ENCODE measurements at regions not wholly inside any gene's neighbourhood (a gene's known extent, or its start where the extent isn't known, plus 50 kb on each side); places are given as distances from the start of the nearest gene placed in this dataset.

DNA sequence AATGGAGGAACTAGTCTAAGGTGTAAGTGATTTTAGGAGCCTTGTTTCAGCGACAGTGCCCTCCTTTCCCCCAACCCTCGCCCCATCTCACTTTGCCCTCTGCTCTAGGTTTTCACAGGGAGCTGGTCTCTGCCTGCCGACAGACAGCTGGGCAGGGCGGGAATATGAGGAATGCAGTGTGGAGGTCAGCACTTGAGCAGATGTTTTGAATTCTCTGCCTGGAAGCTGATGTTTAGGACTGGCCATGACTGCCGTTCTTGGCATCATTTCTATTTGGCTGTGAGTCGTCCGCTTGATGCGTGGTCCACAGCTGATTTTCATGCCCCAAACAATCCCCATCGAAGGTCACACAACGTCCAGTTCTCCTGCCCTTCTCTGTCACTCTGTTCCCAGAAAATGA, 55.1 kb upstream of the SIX3 start:
- peaks cover 0 to 12% (median 7%) of the 10 kb centered on the region in 4 experiments for H3K27me3 ChIP-seq (replicated peaks in 1 of 4; ENCODE audit: control extremely low read depth in 1 of 4, control insufficient read depth in 3 of 4, insufficient read depth in 4 of 4, low read length in 3 of 4)
- ChIA-PET CTCF (no interaction called here), POLR2A (no interaction called here)
- no peak overlapping the region for H2AFZ ChIP-seq (ENCODE audit: insufficient read depth, low read depth, low read length, poor library complexity, severe bottlenecking)
- Mint-ChIP-seq H3K4me3 (no peak overlapping the region), H3K4me1 (no peaks in the 10 kb centered on the region), H3K27ac (no peak overlapping the region), H3K27me3 (peaks cover 19% of the 10 kb centered on the region), H3K9me3 (ENCODE audit: insufficient read depth) (peaks cover 6% of the 10 kb centered on the region)
- TF ChIP-seq, protein P1, sequence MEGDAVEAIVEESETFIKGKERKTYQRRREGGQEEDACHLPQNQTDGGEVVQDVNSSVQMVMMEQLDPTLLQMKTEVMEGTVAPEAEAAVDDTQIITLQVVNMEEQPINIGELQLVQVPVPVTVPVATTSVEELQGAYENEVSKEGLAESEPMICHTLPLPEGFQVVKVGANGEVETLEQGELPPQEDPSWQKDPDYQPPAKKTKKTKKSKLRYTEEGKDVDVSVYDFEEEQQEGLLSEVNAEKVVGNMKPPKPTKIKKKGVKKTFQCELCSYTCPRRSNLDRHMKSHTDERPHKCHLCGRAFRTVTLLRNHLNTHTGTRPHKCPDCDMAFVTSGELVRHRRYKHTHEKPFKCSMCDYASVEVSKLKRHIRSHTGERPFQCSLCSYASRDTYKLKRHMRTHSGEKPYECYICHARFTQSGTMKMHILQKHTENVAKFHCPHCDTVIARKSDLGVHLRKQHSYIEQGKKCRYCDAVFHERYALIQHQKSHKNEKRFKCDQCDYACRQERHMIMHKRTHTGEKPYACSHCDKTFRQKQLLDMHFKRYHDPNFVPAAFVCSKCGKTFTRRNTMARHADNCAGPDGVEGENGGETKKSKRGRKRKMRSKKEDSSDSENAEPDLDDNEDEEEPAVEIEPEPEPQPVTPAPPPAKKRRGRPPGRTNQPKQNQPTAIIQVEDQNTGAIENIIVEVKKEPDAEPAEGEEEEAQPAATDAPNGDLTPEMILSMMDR (IDR thresholded peaks at IDR 0.05), result no peak
- no peak for TF ChIP-seq EZH2 (IDR thresholded peaks at IDR 0.05; ENCODE audit: borderline replicate concordance, insufficient read depth, low read depth, low read length, poor library complexity, severe bottlenecking)
- no peak overlapping the region for H3K4me2 ChIP-seq (replicated peaks; ENCODE audit: low read depth, low read length, poor library complexity, severe bottlenecking)
- no peak for ATAC-seq (ENCODE audit: low read depth)
- H3K4me1 ChIP-seq (ENCODE audit: control insufficient read depth in 2 of 2, insufficient read depth in 2 of 2, low read length in 2 of 2), result no peaks in the 10 kb centered on the region
- no peak overlapping the region for H3K9ac ChIP-seq (ENCODE audit: low read length)
- no peaks in the 10 kb centered on the region for H3K79me2 ChIP-seq (ENCODE audit: control insufficient read depth, insufficient read depth, low read length)
- no peaks in the 10 kb centered on the region for H4K20me1 ChIP-seq (ENCODE audit: control insufficient read depth, insufficient read depth, low read length, poor library complexity, severe bottlenecking)
- no peaks in the 10 kb centered on the region for H3K36me3 ChIP-seq (replicated peaks in 1 of 2; ENCODE audit: control extremely low read depth in 1 of 2, control insufficient read depth in 1 of 2, extremely low read depth in 1 of 2, insufficient read depth in 2 of 2, low read length in 1 of 2)
- H3K9me3 ChIP-seq (ENCODE audit: control extremely low read depth in 1 of 3, control insufficient read depth in 2 of 3, insufficient read depth in 1 of 3, low read length in 2 of 3), result peaks cover 0 to 7% (median 6%) of the 10 kb centered on the region in 3 donors
- no peak overlapping the region for H3K4me3 ChIP-seq (ENCODE audit: control extremely low read depth in 1 of 5, extremely low read depth in 1 of 5, insufficient read depth in 1 of 5, low read depth in 2 of 5, low read length in 4 of 5)
- WGBS (ENCODE audit: insufficient coverage), result 78% methylated on average over 6 of the region's 10 CpGs
- DNase-seq, result no peak
- intact Hi-C loops (cut with micrococcal nuclease), result no loop called here
- no peak overlapping the region for H3K27ac ChIP-seq (ENCODE audit: low read length in 2 of 2)

- no peak for ATAC-seq (ENCODE audit: low read depth)
- Histone ChIP-seq H3K4me2 (replicated peaks; ENCODE audit: low read depth, low read length, poor library complexity, severe bottlenecking) (no peak overlapping the region), H3K9ac (ENCODE audit: low read length) (no peak overlapping the region), H2AFZ (ENCODE audit: insufficient read depth, low read depth, low read length, poor library complexity, severe bottlenecking) (no peak overlapping the region), H3K4me3 (ENCODE audit: control extremely low read depth in 1 of 5, extremely low read depth in 1 of 5, insufficient read depth in 1 of 5, low read depth in 2 of 5, low read length in 4 of 5) (no peak overlapping the region), H3K27me3 (replicated peaks in 1 of 4; ENCODE audit: control extremely low read depth in 1 of 4, control insufficient read depth in 3 of 4, insufficient read depth in 4 of 4, low read length in 3 of 4) (peaks cover 0 to 12% (median 7%) of the 10 kb centered on the region in 4 experiments), H3K27ac (ENCODE audit: low read length in 2 of 2) (no peak overlapping the region), H4K20me1 (ENCODE audit: control insufficient read depth, insufficient read depth, low read length, poor library complexity, severe bottlenecking) (no peaks in the 10 kb centered on the region), H3K36me3 (replicated peaks in 1 of 2; ENCODE audit: control extremely low read depth in 1 of 2, control insufficient read depth in 1 of 2, extremely low read depth in 1 of 2, insufficient read depth in 2 of 2, low read length in 1 of 2) (no peaks in the 10 kb centered on the region), H3K9me3 (ENCODE audit: control extremely low read depth in 1 of 3, control insufficient read depth in 2 of 3, insufficient read depth in 1 of 3, low read length in 2 of 3) (peaks cover 0 to 19% (median 14%) of the 10 kb centered on the region in 3 donors), H3K4me1 (ENCODE audit: control insufficient read depth in 2 of 2, insufficient read depth in 2 of 2, low read length in 2 of 2) (no peaks in the 10 kb centered on the region), H3K79me2 (ENCODE audit: control insufficient read depth, insufficient read depth, low read length) (no peaks in the 10 kb centered on the region)
- POLR2A ChIA-PET, result no interaction called here
- intact Hi-C loops (cut with micrococcal nuclease), result no loop called here
- WGBS (ENCODE audit: insufficient coverage), result 100% methylated on average over 1 of the region's 3 CpGs
- Mint-ChIP-seq H3K4me3 (no peak overlapping the region), H3K9me3 (ENCODE audit: insufficient read depth) (peaks cover 12% of the 10 kb centered on the region), H3K4me1 (no peaks in the 10 kb centered on the region), H3K27ac (no peak overlapping the region), H3K27me3 (peaks cover 18% of the 10 kb centered on the region)
- no peak for TF ChIP-seq EZH2 (IDR thresholded peaks at IDR 0.05; ENCODE audit: borderline replicate concordance, insufficient read depth, low read depth, low read length, poor library complexity, severe bottlenecking)
- DNase-seq, result no peak
- CTCF ChIA-PET, result no interaction called here
These were observed 52.4 kb upstream of the SIX3 start for GRCh38 chr2:44889096-44889495.

Data from B cell (primary cell).